ENCODE measurements at regions not wholly inside any gene's neighbourhood (a gene's known extent, or its start where the extent isn't known, plus 50 kb on each side); places are given as distances from the start of the nearest gene placed in this dataset.
"Not testable (repeated sequence)": the region's sequence is repeated elsewhere in the genome, so short reads cannot be mapped to it uniquely, and the experiment has no call there.

DNA sequence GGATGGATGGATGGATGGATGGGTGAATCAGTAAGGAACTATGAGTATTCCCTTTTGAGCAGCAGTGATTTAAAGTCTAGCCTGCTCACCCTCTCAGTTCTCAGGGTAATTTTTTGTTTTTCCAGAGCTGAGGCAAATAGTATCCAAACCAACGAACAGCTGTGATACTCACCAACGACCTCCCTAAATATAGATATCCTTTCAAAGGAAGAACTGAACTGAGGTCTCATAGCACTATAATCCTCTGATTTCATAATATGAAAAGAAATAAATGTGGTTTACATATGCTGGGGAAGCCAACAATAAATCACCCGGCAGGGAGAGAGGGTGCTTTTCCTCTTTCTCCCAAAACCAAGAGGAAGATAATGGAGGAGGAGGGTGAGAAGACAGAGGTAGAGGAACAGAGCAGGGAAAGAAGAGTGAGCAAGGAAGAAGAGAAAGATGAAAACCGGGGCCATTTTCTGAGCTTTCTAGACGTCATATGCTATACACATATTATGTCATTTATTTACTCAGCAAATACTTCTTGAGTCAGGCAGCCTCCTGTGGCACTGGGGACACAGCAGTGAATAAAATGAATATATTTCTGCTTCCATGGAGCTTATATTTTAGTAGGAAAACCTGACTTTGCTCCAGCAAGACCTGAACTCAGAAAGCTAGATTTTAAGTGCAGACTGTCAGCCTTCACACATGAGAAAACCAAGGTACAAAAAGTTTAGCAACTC is 710.7 kb upstream of the TBX3 start:
- no peak for DNase-seq

DNA sequence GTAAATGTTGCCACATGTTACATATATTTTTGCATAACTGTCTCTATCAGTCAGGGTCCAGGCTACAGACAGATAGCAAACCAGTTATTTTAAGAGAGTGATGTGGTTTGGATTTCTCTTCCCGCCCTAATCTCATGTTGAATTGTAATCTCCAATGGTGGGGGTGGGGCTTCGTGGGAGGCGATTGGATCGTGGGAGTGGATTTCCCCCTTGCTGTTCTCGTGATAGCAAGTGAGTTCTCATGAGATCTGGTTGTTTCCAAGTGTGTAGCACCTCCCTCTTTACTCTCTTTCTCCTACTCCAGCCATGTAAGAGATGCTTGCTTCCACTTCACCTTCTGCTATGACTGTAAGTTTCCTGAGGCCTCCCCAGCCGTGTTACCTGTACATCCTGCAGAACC is 704.2 kb upstream of the TBX3 start:
- no peak for DNase-seq

DNA sequence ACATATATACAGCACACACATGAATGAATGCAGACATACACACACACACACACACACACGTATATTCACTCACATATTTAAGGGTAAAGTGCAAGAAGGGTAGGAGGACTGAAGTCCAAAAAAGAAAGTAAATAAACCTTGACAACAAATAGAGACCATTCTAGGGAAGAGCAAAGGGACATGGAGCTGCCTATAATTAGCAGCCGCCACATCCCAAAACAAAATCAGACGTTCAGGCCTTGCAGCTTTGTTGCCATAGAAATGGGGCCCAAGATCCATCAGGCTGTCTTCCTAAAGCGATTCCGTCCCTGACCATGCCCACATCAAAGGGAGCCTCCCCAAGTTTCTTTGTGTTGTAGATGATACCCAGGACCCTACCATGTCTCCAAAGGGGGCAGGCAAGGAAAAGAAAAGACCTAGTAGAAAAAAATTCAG is 703.5 kb upstream of the TBX3 start:
- DNase-seq = no peak

DNA sequence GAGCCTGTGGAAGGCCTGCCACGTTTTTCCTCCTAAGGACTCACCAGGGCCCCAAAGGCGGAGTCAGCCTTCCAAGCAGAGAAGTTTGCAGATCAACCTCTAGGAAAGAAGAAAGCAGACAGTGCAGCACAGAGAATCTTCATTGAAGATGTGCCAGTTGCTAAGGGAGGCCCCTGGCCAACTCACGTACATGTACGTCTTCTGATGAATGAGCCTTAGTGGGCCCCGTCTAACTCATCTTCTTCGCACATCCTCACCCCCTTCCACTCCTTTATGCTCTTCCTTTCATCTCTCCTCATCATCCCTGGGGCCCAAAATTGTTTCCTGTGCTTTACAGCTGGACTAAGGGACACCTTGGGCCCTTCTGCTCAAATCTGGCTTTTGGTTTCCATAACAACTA is 703.0 kb upstream of the TBX3 start:
- no peak for DNase-seq

DNA sequence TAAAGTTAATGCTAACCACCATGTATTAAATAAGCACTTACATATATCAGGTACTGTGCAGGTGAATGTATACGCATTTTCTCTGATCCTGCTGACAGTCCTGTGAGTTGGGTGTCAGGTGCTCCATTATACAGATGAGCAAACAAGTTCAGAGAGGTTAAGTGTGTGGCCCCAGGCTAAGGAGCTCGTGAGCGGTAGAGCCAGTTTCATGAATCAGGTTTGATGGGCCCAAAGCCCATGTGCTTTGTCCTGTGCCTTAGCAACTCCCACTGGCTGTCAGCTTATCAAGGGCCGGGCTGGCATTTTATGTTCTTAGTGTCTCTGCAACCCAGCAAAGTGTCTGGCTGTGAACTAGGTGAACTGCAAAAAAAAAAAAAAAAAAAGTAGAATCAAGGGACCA is 701.2 kb upstream of the TBX3 start:
- no peak for DNase-seq

DNA sequence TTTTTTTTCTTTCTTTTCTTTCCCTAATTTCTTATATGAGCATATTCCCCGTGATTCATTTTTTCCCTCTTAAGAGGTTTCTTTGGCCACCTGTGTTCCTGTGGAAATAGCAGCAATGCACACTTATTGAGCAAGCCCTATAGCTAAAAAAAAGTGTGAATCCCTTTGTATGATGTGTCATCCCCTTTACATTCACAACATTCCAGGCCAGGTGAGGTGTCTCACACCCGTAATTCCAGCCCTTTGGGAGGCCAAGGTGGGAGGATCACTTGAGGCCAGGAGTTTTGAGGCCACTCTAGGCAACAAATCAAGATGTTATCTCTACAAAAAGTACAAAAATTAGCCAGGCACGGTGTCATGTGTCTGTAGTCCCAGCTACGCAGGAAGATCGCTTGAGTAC is 700.4 kb upstream of the TBX3 start:
- DNase-seq = no peak

DNA sequence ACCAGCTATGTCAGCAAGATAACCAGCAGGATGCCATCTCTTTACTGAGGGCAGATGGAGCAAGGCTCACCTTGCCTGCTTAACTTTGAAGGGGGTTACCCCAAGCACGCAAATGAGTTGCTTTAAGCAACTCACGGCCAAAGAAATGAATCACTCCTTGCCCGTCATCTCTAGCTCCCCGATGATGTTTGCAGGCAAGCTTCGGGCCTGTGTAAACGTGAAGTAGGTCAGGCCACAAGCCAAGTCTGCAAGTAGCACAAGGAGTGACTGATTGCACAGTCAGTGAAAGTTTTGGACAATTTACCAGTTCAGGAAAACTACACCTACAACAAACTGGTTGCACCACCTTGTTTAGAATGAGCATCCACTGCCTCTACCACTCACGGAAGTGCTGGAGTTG is 699.7 kb upstream of the TBX3 start:
- no peak for DNase-seq

DNA sequence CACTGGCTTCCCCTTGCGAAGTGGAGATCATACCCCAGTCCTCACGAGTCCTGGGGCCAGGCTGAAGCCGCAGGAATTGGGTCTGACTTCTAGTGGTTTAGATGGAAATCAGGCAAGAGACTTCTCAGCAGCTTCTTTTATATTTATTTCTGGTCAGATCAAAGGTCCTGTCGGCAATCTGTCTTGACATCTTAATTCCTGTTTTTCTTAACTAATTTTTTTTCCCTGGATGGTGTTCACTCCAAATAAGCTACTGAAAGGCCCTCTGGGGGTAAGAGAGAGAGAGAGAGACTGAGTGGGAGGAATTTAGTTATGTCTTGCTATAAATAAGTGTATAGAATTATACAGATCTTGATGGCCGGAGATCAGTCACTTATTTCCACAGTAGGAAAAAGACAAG is 698.7 kb upstream of the TBX3 start:
- DNase-seq = no peak

DNA sequence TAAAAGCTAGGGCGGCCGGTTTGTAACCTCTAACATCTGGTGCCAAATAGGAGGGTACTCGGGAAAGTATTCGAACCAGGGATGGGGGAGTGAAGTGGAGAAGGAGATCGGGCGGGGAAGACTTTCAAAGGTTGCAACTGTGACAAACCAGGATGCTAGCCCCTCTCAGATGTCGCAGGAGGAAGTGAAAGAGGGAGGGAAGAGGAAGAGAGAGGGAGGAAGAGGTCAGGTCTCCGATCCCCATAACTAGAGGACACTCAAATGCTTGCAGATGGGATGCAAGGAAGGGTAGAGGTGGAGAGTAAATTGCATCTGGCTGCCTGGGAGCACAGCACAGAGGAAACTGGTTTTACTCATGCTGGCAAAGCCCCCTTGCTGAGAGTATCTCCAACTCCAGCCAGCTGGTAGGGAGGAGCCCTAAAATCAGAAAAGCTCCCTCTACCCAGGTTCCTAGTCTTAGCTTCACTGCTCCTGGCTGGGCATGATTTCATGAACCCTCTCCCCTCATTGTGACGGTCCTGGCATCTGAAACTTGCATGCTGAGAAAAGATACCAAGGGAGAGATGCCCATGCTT is 696.7 kb upstream of the TBX3 start:
- no peak for DNase-seq

DNA sequence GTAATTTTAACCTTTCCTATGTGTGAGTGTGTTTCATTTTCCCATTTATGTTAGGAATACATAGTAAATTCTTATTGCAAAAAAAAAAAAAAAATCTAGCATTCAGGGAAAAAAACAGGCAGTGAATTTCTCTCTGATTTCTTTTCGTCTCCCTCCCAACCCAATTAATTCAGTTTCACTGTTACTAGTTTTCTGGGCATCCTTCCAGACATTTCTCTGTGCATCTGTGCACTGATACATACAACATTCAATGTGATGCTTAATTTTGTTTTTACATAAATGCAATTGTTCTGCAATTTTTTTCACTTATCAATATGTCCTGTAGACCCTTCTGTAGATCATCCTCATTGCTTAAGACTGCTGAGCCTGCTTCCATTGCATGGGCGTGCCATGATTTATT is 694.3 kb upstream of the TBX3 start:
- no peak for DNase-seq

DNA sequence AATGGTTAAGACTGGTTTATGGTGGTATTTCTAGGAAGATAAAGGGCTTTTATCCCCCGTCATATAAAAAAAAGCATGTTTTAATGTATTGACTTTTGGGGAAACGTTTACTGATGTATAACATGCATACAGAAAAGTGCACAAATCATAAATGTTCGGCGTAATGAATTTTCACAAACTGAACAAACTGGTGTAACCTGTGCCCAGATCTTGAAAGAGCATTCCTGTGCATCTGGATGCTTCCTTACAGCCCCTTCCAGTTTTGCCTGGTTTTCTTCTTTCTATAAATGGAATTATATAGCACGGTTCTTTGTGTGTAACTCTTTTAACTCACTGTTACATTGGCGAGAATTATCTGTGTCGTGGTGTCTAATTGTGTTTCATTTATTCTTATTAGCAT is 693.8 kb upstream of the TBX3 start:
- DNase-seq = no peak

DNA sequence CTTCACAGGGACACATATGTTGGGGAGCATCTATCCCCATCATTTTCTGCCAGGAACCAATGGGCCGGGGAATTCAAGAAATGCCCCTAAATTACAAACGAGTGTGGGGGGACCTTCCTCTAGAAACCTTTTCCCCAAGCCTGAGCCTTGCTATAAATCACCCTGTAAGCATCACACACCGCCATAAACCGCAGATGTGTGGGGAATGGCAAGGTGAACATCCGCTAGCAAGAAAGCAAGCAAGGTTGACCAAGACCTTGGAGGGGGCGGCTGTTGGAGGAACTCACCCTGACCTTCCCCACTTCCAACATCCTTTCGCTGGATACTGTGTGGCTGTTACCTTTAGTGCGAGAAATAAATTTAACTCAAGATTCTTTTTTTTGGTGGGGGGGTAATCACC is 693.3 kb upstream of the TBX3 start:
- DNase-seq = no peak

DNA sequence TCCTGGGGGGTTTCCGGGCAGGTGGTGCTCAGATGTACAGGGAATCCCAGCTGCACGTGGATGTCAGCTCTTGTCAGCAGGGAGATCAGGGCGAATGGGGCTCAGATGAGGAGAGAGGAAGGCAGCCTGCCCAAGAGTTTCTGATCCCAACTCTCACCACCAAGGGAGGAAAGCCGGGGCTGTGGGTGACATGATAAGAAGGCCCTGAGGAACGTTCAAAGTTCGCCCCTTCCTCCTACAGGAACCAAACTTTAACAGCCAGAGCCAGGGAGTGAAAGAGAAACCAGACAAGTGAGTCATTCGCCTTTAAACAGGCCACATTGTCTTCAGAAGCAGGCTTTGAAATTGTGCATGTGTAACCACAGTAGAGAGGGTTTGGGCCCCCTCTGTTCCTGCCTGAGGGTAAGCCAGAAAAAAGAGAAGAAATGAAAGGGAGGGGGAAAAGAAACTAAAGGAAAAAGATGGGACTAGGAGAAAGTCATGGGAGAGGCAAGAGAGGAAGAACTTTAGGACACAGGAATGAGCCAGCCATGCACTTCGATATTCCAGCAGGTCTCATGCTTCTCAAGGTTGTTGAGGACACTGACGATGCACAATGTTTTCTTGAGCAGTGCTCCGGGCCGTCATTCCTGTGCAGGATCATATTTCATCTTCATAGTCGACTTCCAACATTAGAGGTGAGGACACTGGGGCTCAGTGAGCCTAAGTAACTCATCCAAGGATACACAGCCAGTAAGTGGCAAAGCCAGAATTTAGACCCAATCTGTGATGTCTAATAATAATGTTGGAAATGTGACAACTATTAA is 691.4 kb upstream of the TBX3 start:
- no peak for DNase-seq

DNA sequence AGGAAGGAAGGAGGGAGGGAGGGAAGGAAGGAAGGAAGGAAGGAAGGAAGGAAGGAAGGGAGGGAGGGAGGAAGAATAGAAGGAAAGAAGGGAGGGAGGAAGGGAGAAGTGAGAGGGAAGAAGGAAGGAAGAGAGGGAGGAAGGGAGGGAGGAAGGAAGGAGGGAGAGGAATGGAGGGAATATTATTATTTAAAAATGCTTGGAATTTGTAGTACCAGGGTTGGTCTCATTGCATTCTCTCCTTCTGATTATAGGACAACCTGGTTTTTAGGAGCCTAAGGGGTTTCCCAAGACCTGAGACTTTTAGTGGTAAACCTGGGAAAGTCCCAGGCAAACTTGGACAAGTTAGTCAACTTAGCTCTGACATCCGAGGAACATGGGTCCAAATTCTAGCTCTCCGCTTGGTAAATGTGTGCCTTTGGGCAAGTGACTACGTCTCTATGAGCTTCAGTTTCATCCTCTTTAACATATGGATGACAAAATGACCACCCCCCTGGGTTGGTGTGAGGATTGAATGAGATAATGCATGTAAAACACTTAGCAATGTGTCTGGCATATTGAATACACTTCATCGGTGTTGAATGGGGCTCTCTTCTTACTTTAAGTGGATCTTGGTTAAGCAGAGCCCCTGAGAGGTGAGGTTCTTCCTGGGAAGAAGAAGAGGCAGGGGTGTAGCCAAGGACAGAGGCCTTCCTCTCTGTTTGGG is 690.7 kb upstream of the TBX3 start:
- no peak for DNase-seq

DNA sequence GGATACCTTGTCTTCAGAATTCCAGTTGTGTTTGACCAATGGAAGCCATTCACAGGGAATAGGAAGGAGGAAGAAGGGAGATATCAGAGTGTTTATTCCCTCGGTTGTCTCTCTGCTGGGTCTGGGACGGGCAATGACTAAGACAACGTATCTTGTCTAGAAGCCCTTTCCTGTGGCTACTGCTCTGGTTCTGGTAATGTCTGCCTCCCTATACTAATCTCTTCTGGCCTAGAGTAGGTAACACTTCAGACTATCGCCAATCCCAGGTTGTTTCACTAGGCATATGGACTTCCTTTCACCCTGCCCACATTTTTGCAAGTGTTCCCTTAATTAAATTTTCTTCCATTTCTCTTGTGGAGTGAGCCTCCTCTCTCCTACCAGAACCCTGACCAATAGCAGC is 687.7 kb upstream of the TBX3 start:
- DNase-seq = no peak

DNA sequence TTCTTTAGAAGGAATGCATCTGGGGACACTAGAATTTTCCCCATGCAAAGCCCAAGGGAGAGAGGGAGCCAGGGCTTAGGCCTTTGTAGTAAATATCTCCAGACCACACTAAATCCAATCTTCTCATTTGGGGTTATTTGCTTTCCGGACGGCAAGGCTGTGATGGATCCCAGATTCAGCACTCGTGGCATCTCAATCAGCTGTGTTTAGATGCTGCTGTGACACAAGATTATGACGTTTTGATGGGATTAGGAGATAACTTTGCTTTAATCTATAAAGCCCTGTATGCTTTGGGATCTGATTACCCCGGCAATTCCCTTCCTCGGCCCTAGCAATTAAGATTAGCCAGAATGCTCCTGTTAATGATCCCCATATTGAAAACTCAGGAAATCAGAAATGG is 686.7 kb upstream of the TBX3 start:
- DNase-seq = no peak

DNA sequence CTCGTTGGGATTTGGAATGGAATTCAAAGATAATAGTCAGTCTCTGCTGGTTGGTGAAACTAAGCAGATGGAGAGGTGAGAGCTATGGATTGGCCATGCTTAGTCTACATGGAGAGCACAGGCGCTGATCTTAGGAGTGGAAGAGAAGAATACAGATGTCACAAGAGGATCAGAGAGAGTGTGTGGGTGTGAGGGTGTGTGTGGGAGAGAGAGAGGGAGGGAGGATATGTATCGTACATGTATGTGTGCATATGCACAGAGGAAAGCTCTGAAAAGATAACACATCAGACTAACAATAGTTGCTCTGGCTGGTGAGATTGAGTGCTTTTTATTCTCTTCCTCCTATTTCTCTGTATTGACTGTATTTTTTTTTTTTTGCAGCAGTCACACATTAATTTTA is 686.2 kb upstream of the TBX3 start:
- no peak for DNase-seq

DNA sequence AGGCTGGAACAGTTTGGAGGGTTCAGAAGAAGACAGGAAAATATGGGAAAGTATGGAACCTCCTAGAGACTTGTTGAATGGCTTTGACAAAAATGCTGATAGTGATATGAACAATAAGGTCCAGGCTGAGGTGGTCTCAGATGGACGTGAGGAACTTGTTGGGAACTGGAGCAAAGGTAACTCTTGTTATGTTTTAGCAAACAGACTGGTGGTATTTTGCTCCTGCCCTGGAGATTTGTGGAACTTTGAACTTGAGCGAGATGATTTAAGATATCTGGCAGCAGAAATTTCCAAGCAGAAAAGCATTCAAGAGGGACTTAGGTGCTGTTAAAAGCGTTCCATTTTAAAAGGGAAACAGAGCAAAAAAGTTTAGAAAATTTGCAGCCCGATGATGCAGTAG is 682.3 kb upstream of the TBX3 start:
- DNase-seq = not testable (repeated sequence)

DNA sequence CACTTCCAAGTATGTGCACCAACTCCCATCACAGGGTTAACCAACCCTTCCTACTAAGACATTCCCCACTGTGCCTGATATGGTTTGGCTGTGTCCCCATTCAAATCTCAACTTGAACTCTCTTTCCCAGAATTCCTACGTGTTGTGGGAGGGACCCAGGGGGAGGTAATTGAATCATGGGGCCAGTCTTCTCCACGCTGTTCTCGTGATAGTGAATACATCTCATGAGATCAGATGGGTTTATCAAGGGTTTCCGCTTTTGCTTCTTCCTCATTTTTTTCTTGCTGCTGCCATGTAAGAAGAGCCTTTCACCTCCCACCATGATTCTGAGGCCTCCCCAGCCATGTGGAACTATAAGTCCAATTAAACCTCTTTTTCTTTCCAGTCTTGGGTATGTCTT is 681.8 kb upstream of the TBX3 start:
- not testable (repeated sequence) for DNase-seq

DNA sequence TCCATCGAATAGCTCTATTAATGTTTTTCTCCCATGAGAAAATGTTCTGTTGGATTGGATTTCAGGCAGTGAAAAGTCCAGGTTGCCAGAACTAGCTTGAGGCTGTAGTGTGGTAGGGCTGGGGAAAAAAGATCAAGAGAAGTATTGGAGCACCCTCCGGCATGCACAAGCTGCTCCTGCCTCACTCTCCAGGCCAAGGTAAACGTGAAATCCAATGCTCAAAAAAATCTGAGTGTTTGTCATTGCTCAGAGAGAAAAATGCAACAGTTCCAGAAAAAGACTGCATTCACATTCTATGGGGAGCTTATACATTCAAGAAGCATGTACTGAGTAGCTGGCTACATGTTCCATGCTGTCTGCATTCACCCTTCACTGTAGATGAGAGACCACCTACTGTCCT is 680.9 kb upstream of the TBX3 start:
- no peak for DNase-seq

DNA sequence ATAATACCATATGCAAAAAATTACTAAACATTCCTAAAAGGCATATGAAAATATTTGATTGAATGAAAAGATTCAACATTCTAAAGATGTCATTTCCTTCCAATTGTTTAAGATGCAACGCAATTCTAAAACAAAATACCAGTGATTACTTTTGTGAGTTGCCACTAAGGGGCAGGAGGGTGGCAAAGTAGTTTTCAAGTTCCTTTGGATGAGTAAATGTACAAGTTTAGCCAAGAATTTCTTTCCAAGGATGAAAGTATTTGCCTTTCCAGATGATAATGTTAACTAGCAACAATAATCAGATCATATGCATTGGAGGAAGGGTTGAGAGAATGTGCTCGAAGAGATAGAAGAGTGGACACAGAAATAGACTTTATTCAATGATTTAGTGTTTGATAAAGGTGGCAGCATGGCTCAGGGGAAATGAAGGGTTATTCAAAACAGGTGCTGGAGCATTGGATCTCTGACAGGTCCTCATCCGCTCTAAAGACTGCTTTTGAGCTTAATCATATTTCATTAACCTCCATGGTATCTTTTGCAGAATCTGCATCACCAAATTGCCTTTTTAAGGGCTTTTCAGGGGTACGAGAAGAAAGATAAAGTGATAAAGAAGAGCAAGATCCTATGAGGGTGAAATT is 678.5 kb upstream of the TBX3 start:
- DNase-seq = no peak

DNA sequence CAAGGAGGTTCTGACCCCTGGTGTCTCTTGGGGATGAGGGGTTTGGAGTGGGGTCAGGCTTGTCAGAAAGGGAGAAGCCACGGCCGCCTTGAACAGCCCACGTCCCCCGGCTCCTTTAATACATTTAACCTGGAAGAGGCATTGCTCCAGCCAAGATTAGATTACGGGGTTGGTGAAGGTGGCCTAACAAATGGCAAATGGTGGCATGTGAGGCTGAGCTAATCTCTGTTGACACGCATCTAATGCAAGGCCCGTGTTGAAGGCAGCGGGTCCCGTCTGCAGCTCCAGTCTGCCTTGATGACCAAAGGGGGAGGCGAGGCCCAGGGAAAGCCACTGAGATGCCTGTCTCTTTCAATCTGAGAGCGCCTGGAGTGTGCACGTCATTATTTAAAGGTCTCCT is 673.7 kb upstream of the TBX3 start:
- no peak for DNase-seq

DNA sequence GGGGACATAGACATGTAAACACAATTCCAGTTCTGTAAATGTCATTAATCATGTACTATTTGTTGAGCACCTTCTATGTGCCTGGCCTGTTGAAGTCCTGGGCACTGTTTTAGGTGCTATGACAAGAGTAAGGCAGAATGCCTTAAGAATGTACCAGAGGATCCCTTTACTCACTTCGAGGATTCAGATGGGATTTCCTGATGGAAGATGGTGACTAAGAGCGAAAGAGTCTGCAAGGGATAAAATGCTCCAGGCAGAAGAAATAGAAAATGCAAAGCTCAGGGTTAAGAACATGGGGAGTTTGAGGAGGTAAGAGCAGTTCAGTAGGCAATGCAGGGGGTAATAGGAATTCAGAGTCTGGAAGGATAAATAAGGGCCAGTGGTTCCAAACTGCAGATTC is 671.3 kb upstream of the TBX3 start:
- no peak for DNase-seq
